Thyroid gland (tissue), 4 donors: ENCODE measurements at regions not wholly inside any gene's neighbourhood (a gene's known extent, or its start where the extent isn't known, plus 50 kb on each side); places are given as distances from the start of the nearest gene placed in this dataset.

Source experiments
- CTCF ChIP-seq, 6 experiments: fragments of 200-600 bp in 3 of 6; fragments of 450-650 bp in 3 of 6; sonication (generic) in 3 of 6; IDR thresholded peaks; one replicate each; pipeline ENCODE4 v1.5.1; 2016 to 2019; ENCODE audit warnings: antibody characterized with exemption in 6 of 6, mild to moderate bottlenecking in 2 of 6, inconsistent platforms in 1 of 6, moderate library complexity in 1 of 6
- POLR2A ChIP-seq, 2 donors: fragments of 450-650 bp; IDR thresholded peaks; one replicate each; pipeline ENCODE4 v1.6.1; 2017; ENCODE audit warnings: antibody characterized with exemption in 2 of 2, mild to moderate bottlenecking in 2 of 2, moderate library complexity in 1 of 2

GRCh38 chr16:73542885-73543284 is 495.0 kb upstream of the ZFHX3 start:
- TF ChIP-seq CTCF (IDR thresholded peaks at IDR 0.05) (no peak), POLR2A (IDR thresholded peaks at IDR 0.05) (no peak)
